NAMALWA (cell line): ENCODE measurements at regions not wholly inside any gene's neighbourhood (a gene's known extent, or its start where the extent isn't known, plus 50 kb on each side); places are given as distances from the start of the nearest gene placed in this dataset.
"Not testable (repeated sequence)": the region's sequence is repeated elsewhere in the genome, so short reads cannot be mapped to it uniquely, and the experiment has no call there.

ENCODE experiments used
- DNase-seq: peaks from one replicate; pipeline ENCODE4 v3.0.0-alpha.2; 2015; ENCODE audit warnings: low spot score

GRCh38 chr20:4435225-4435624 is 186.1 kb upstream of the ADRA1D start:
- no peak for DNase-seq

- DNase-seq = no peak
Measured at GRCh38 chr20:4434681-4435080, 185.6 kb upstream of the ADRA1D start.

- DNase-seq = no peak
Measured at GRCh38 chr20:4431446-4431845, 182.4 kb upstream of the ADRA1D start.

GRCh38 chr20:4430826-4431225 is 181.7 kb upstream of the ADRA1D start:
- not testable (repeated sequence) for DNase-seq

- DNase-seq = no peak
Measured at GRCh38 chr20:4427940-4428586, 179.0 kb upstream of the ADRA1D start.

- DNase-seq = no peak
Measured at GRCh38 chr20:4418141-4418540, 169.1 kb upstream of the ADRA1D start.

GRCh38 chr20:4415281-4415680 is 166.2 kb upstream of the ADRA1D start:
- no peak for DNase-seq

- no peak for DNase-seq
Measured at GRCh38 chr20:4413314-4414049, 164.4 kb upstream of the ADRA1D start.

- no peak for DNase-seq
Measured at GRCh38 chr20:4412216-4412615, 163.1 kb upstream of the ADRA1D start.

- no peak for DNase-seq
Measured at GRCh38 chr20:4411744-4412143, 162.7 kb upstream of the ADRA1D start.

- DNase-seq = no peak
Measured at GRCh38 chr20:4406627-4407026, 157.5 kb upstream of the ADRA1D start.

- no peak for DNase-seq
Measured at GRCh38 chr20:4401601-4402000, 152.5 kb upstream of the ADRA1D start.

GRCh38 chr20:4384961-4385360 is 135.9 kb upstream of the ADRA1D start:
- DNase-seq = no peak

GRCh38 chr20:4383961-4384360 is 134.9 kb upstream of the ADRA1D start:
- no peak for DNase-seq

- DNase-seq = no peak
Measured at GRCh38 chr20:4375881-4376280, 126.8 kb upstream of the ADRA1D start.

- DNase-seq = no peak
Measured at GRCh38 chr20:4373454-4373853, 124.4 kb upstream of the ADRA1D start.

- DNase-seq = no peak
Measured at GRCh38 chr20:4371623-4372251, 122.7 kb upstream of the ADRA1D start.

- DNase-seq = no peak
Measured at GRCh38 chr20:4370851-4371250, 121.8 kb upstream of the ADRA1D start.

GRCh38 chr20:4369798-4370124 is 120.7 kb upstream of the ADRA1D start:
- no peak for DNase-seq

GRCh38 chr20:4369119-4369797 is 120.2 kb upstream of the ADRA1D start:
- DNase-seq = no peak

- no peak for DNase-seq
Measured at GRCh38 chr20:4366076-4366475, 117.0 kb upstream of the ADRA1D start.

GRCh38 chr20:4358552-4358951 is 109.5 kb upstream of the ADRA1D start:
- DNase-seq = no peak

- DNase-seq = no peak
Measured at GRCh38 chr20:4352348-4352747, 103.3 kb upstream of the ADRA1D start.
